H9 (cell line): ENCODE measurements at regions not wholly inside any gene's neighbourhood (a gene's known extent, or its start where the extent isn't known, plus 50 kb on each side); places are given as distances from the start of the nearest gene placed in this dataset.

Experiments
- DNase-seq: peaks from one replicate; pipeline ENCODE4 v3.0.0-alpha.2; 2017
- H2AFZ ChIP-seq: one replicate; pipeline ENCODE4 v1.6.1; 2013; ENCODE audit warnings: mild to moderate bottlenecking, low read length, control low read depth, moderate library complexity
- H2AK5ac ChIP-seq: 2 replicates; pipeline ENCODE4 v1.6.1; 2013; ENCODE audit warnings: low read length, control low read depth, mixed read lengths; ENCODE audit not compliant: insufficient read length
- H2BK120ac ChIP-seq: one replicate; pipeline ENCODE4 v1.6.1; 2013; ENCODE audit warnings: low read depth, mild to moderate bottlenecking, low read length, control low read depth, inconsistent platforms; ENCODE audit not compliant: poor library complexity, severe bottlenecking
- H2BK12ac ChIP-seq: 2 replicates; pipeline ENCODE4 v1.6.1; 2013; ENCODE audit warnings: low read length, control low read depth, mixed read lengths, low read depth; ENCODE audit not compliant: insufficient read length
- H2BK15ac ChIP-seq: 2 replicates; pipeline ENCODE4 v1.6.1; 2013; ENCODE audit warnings: low read depth, low read length, control low read depth
- H2BK20ac ChIP-seq: one replicate; pipeline ENCODE4 v1.6.1; 2013; ENCODE audit warnings: low read depth, mild to moderate bottlenecking, low read length, control low read depth, inconsistent platforms; ENCODE audit not compliant: poor library complexity, severe bottlenecking
- H2BK5ac ChIP-seq: 2 replicates; pipeline ENCODE4 v1.6.1; 2013; ENCODE audit warnings: low read length, control low read depth, mixed read lengths; ENCODE audit not compliant: insufficient read length
- H3K14ac ChIP-seq: 2 replicates; pipeline ENCODE4 v1.6.1; 2013; ENCODE audit warnings: low read length, control low read depth; ENCODE audit not compliant: insufficient read depth
- H3K18ac ChIP-seq: 2 replicates; pipeline ENCODE4 v1.6.1; 2013; ENCODE audit warnings: low read depth, mild to moderate bottlenecking, mixed read lengths, low read length, control low read depth; ENCODE audit not compliant: insufficient read length
- H3K23ac ChIP-seq: 2 replicates; pipeline ENCODE4 v1.6.1; 2013; ENCODE audit warnings: low read length, control low read depth, mixed read lengths, low read depth; ENCODE audit not compliant: insufficient read length
- H3K23me2 ChIP-seq: 2 replicates; pipeline ENCODE4 v1.6.1; 2013; ENCODE audit warnings: low read depth, mild to moderate bottlenecking, mixed read lengths, low read length, control low read depth; ENCODE audit not compliant: insufficient read length, poor library complexity, severe bottlenecking
- H3K27ac ChIP-seq: 2 replicates; pipeline ENCODE4 v1.5.1; 2013; ENCODE audit warnings: low read length, control low read depth, mixed read lengths, low read depth; ENCODE audit not compliant: insufficient read length
- H3K27me3 ChIP-seq: 2 replicates; pipeline ENCODE4 v1.6.1; 2013; ENCODE audit warnings: low read length, control low read depth, inconsistent platforms; ENCODE audit not compliant: insufficient read depth
- H3K4ac ChIP-seq: 2 replicates; pipeline ENCODE4 v1.6.1; 2013; ENCODE audit warnings: low read depth, mild to moderate bottlenecking, control low read depth, inconsistent platforms, low read length, moderate library complexity
- H3K4me1 ChIP-seq: 2 replicates; pipeline ENCODE4 v1.6.1; 2013; ENCODE audit warnings: low read length, control low read depth, inconsistent platforms; ENCODE audit not compliant: insufficient read depth
- H3K4me2 ChIP-seq: 2 replicates; pipeline ENCODE4 v1.6.1; 2013; ENCODE audit warnings: low read length, control low read depth, mixed read lengths; ENCODE audit not compliant: insufficient read length, insufficient read depth
- H3K56ac ChIP-seq: 2 replicates; pipeline ENCODE4 v1.6.1; 2013; ENCODE audit warnings: low read depth, mild to moderate bottlenecking, mixed read lengths, low read length, control low read depth; ENCODE audit not compliant: insufficient read length
- H3K79me1 ChIP-seq: 2 replicates; pipeline ENCODE4 v1.6.1; 2013; ENCODE audit warnings: low read depth, mild to moderate bottlenecking, moderate library complexity, low read length, control low read depth, inconsistent platforms; ENCODE audit not compliant: insufficient read depth, poor library complexity, severe bottlenecking
- H3K79me2 ChIP-seq: 2 replicates; pipeline ENCODE4 v1.6.1; 2013; ENCODE audit warnings: low read length, control low read depth, inconsistent platforms; ENCODE audit not compliant: insufficient read depth
- H3K9ac ChIP-seq: 2 replicates; pipeline ENCODE4 v1.6.1; 2013; ENCODE audit warnings: low read length, control low read depth, mixed read lengths; ENCODE audit not compliant: insufficient read length; ENCODE audit errors: extremely low read depth
- H3K9me3 ChIP-seq: one replicate; pipeline ENCODE4 v1.6.1; 2013; ENCODE audit warnings: low read depth, low read length, inconsistent platforms; ENCODE audit not compliant: control insufficient read depth
- H3T11ph ChIP-seq: one replicate; pipeline ENCODE4 v1.6.1; 2013; ENCODE audit warnings: mild to moderate bottlenecking, low read length, control low read depth, inconsistent platforms
- H4K20me1 ChIP-seq: one replicate; pipeline ENCODE4 v1.6.1; 2013; ENCODE audit not compliant: control insufficient read depth, insufficient read length, insufficient read depth
- H4K5ac ChIP-seq: 2 replicates; pipeline ENCODE4 v1.6.1; 2013; ENCODE audit warnings: low read depth, mild to moderate bottlenecking, mixed read lengths, low read length, control low read depth; ENCODE audit not compliant: insufficient read length
- H4K8ac ChIP-seq: replicated peaks from 2 replicates; pipeline ENCODE4 v1.6.1; 2013; ENCODE audit warnings: low read length, control low read depth, mixed read lengths, low read depth; ENCODE audit not compliant: insufficient read length
- H4K91ac ChIP-seq: 2 replicates; pipeline ENCODE4 v1.6.1; 2013; ENCODE audit warnings: low read depth, mild to moderate bottlenecking, moderate library complexity, mixed read lengths, low read length, control low read depth; ENCODE audit not compliant: insufficient read length
- H3K27ac Mint-ChIP-seq, 3 experiments: 2 replicates in 2 of 3; 3 replicates in 1 of 3; pipeline ENCODE4 v1.8.0; 2020 to 2021; ENCODE audit warnings: mixed read lengths in 3 of 3, mild to moderate bottlenecking in 1 of 3, moderate library complexity in 1 of 3
- H3K27me3 Mint-ChIP-seq: 2 replicates; pipeline ENCODE4 v1.8.0; 2021; ENCODE audit warnings: low read depth, mild to moderate bottlenecking, moderate library complexity, mixed read lengths
- H3K36me3 Mint-ChIP-seq, 3 experiments: 2 replicates in 2 of 3; 3 replicates in 1 of 3; pipeline ENCODE4 v1.8.0; 2020 to 2021; ENCODE audit warnings: low read depth in 3 of 3, mixed read lengths in 3 of 3; ENCODE audit not compliant: insufficient read depth in 1 of 3
- H3K4me1 Mint-ChIP-seq, 2 experiments: 2 replicates each; pipeline ENCODE4 v1.8.0; 2020; ENCODE audit warnings: mixed read lengths in 2 of 2
- H3K4me3 Mint-ChIP-seq, 2 experiments: 2 replicates in 1 of 2; 3 replicates in 1 of 2; pipeline ENCODE4 v1.8.0; 2020 to 2021; ENCODE audit warnings: mild to moderate bottlenecking in 2 of 2, mixed read lengths in 2 of 2, moderate library complexity in 1 of 2
- H3K9me3 Mint-ChIP-seq, 2 experiments: 2 replicates in 1 of 2; 3 replicates in 1 of 2; pipeline ENCODE4 v1.8.0; 2020; ENCODE audit warnings: mild to moderate bottlenecking in 2 of 2, mixed read lengths in 2 of 2, moderate library complexity in 1 of 2
- CTCF ChIP-seq: fragments of 200-600 bp; sonication (generic); conservative IDR thresholded peaks from 3 replicates; pipeline ENCODE4 v1.8.0; 2021; ENCODE audit warnings: antibody characterized with exemption, mild to moderate bottlenecking
- WGBS: extraction: QIAGEN DNeasy Blood & Tissue Kit; methylation state at CpG from one replicate; pipeline ENCODE4 v1.1.7; 2013; ENCODE audit warnings: missing lambda C conversion rate, low lambda C conversion rate, mixed read lengths; ENCODE audit not compliant: insufficient read length; ENCODE audit errors: extremely low coverage; 5-methylcytosine and 5-hydroxymethylcytosine counted together

- DNase-seq: no peak
- Mint-ChIP-seq H3K9me3 (peaks cover 2 to 59% of the 10 kb centered on the region in 2 experiments; a peak in 4 of 5 replicates), H3K27me3 (no peaks in the 10 kb centered on the region), H3K4me1 (peaks cover 0 to 4% of the 10 kb centered on the region in 2 experiments; a peak in 1 of 4 replicates), H3K4me3 (no peak overlapping the region), H3K27ac (no peak overlapping the region), H3K36me3 (no peaks in the 10 kb centered on the region)
- no peak overlapping the region for H3K23ac ChIP-seq
- H3K23me2 ChIP-seq: no peaks in the 10 kb centered on the region
- no peaks in the 10 kb centered on the region for H3K27me3 ChIP-seq
- H3K79me2 ChIP-seq: no peaks in the 10 kb centered on the region
- H3K4me2 ChIP-seq: no peak overlapping the region
- no peak overlapping the region for H4K5ac ChIP-seq
- no peak overlapping the region for H4K91ac ChIP-seq
- H3K18ac ChIP-seq: no peak overlapping the region
- H3K4ac ChIP-seq: no peak overlapping the region
- no peak overlapping the region for H2AFZ ChIP-seq
- WGBS: no CpG with 5 or more reads among the region's 6 CpGs
- no peak overlapping the region for H3T11ph ChIP-seq
- H2BK5ac ChIP-seq: no peak overlapping the region
- no peaks in the 10 kb centered on the region for H3K79me1 ChIP-seq
- H2BK12ac ChIP-seq: no peak overlapping the region
- no peak overlapping the region for H2AK5ac ChIP-seq
- TF ChIP-seq CTCF: no peak
- H3K14ac ChIP-seq: no peak overlapping the region
- H3K4me1 ChIP-seq: no peaks in the 10 kb centered on the region
- H2BK120ac ChIP-seq: no peak overlapping the region
- H2BK15ac ChIP-seq: no peak overlapping the region
- no peak overlapping the region for H3K27ac ChIP-seq
- H4K20me1 ChIP-seq: no peaks in the 10 kb centered on the region
- H3K9me3 ChIP-seq: no peaks in the 10 kb centered on the region
- no peak overlapping the region for H4K8ac ChIP-seq
- no peak overlapping the region for H2BK20ac ChIP-seq
- no peak overlapping the region for H3K56ac ChIP-seq
- no peak overlapping the region for H3K9ac ChIP-seq
Measured at GRCh38 chrX:9326369-9326768, 138.5 kb upstream of the TBL1X start.
